A172 (cell line): ENCODE measurements at regions not wholly inside any gene's neighbourhood (a gene's known extent, or its start where the extent isn't known, plus 50 kb on each side); places are given as distances from the start of the nearest gene placed in this dataset.

Experiments used
- DNase-seq: peaks from one replicate; pipeline ENCODE4 v3.0.0-alpha.2; 2015; ENCODE audit warnings: low spot score

GRCh38 chr7:18153183-18153748 is 125.6 kb upstream of the PRPS1L1 start:
- no peak for DNase-seq

GRCh38 chr7:18154726-18155125 is 127.1 kb upstream of the PRPS1L1 start:
- DNase-seq: no peak

GRCh38 chr7:18157233-18157632 is 129.6 kb upstream of the PRPS1L1 start:
- DNase-seq: no peak

- no peak for DNase-seq
These were observed 135.0 kb upstream of the PRPS1L1 start for GRCh38 chr7:18162657-18163056.

GRCh38 chr7:18163091-18163490 is 135.4 kb upstream of the PRPS1L1 start:
- DNase-seq: no peak

- no peak for DNase-seq
These were observed 137.5 kb upstream of the PRPS1L1 start for GRCh38 chr7:18165166-18165565.

GRCh38 chr7:18166002-18166401 is 138.4 kb upstream of the PRPS1L1 start:
- DNase-seq: no peak

- no peak for DNase-seq
These were observed 140.2 kb upstream of the PRPS1L1 start for GRCh38 chr7:18167815-18168214.

GRCh38 chr7:18174996-18175395 is 147.3 kb upstream of the PRPS1L1 start:
- DNase-seq: no peak

- DNase-seq: peak; percentile 70
These were observed 148.3 kb upstream of the PRPS1L1 start for GRCh38 chr7:18175801-18176450.

GRCh38 chr7:18177129-18177814 is 149.6 kb upstream of the PRPS1L1 start:
- DNase-seq: no peak

- DNase-seq: peak; percentile 61
These were observed 150.4 kb upstream of the PRPS1L1 start for GRCh38 chr7:18177815-18178660.

- DNase-seq: no peak
These were observed 151.4 kb upstream of the PRPS1L1 start for GRCh38 chr7:18179093-18179492.

- no peak for DNase-seq
These were observed 153.0 kb upstream of the PRPS1L1 start for GRCh38 chr7:18180685-18181084.

GRCh38 chr7:18189500-18190126 is 162.0 kb upstream of the PRPS1L1 start:
- DNase-seq: no peak

GRCh38 chr7:18191341-18191740 is 163.7 kb upstream of the PRPS1L1 start:
- DNase-seq: no peak

GRCh38 chr7:18191862-18192625 is 164.4 kb upstream of the PRPS1L1 start:
- DNase-seq: no peak

GRCh38 chr7:18194616-18195015 is 167.0 kb upstream of the PRPS1L1 start:
- DNase-seq: no peak

- DNase-seq: no peak
These were observed 169.0 kb upstream of the PRPS1L1 start for GRCh38 chr7:18196638-18197037.

GRCh38 chr7:18198868-18199267 is 171.2 kb upstream of the PRPS1L1 start:
- DNase-seq: no peak

- DNase-seq: no peak
These were observed 172.6 kb upstream of the PRPS1L1 start for GRCh38 chr7:18200266-18200665.
